ENCODE measurements at regions not wholly inside any gene's neighbourhood (a gene's known extent, or its start where the extent isn't known, plus 50 kb on each side); places are given as distances from the start of the nearest gene placed in this dataset.
"Not testable (repeated sequence)": the region's sequence is repeated elsewhere in the genome, so short reads cannot be mapped to it uniquely, and the experiment has no call there.

DNA sequence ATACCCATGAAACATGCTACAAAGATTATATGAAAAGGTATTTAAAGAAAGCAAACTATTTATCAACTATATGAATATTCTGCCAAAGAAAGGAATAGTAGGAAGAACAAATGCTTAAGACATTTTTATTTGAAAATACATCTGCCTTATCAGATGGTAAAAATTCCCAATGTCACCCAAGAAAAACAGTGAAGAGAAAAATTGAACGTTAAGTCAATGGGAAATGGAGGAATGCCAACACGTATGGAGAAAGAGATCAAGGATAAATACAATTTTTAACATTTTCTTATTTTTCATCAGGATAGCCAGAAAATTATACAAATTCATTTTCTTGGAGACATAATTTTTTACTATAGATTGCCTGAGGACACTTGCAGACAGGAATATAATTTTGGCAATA, 394.2 kb downstream of the ZEB2 start:
- DNase-seq (ENCODE audit: low read depth): no peak

DNA sequence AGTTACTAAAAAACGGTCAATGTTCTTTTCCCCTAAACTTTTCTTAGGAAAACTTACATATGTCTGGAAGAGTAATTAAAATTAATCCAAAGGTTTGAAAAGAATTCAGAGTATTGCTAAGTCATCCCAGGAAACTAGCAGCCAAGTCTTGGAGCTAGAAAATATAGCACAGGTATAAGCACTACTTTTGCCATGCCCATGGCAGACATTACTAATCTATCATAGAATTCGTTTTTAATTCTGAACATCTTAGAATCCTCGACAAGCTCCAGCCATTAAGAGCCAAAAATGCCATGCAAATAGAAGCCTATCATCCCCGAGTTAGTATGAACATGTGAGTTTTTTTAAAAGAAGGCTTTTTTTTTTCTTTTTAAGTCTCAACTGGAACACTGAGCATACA, 395.0 kb downstream of the ZEB2 start:
- DNase-seq (ENCODE audit: low read depth): no peak

DNA sequence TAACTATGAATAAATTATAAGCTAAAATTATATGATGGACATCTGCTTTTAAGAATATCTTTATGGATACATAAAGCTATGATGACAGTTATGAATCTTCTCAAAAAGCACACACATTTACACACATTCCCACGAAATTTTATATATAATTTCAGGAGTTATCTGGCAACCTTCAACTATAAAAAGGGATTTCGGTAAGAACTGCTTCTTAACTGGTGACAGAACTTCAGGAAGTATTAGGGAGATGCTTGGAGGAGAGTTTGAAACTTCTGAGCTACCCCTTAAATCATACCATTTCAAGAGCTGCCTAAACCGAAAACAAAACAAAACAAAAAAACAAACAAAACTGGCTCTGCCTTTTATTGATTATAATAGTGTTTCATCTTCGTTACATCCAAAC, 399.4 kb downstream of the ZEB2 start:
- DNase-seq (ENCODE audit: low read depth): no peak

DNA sequence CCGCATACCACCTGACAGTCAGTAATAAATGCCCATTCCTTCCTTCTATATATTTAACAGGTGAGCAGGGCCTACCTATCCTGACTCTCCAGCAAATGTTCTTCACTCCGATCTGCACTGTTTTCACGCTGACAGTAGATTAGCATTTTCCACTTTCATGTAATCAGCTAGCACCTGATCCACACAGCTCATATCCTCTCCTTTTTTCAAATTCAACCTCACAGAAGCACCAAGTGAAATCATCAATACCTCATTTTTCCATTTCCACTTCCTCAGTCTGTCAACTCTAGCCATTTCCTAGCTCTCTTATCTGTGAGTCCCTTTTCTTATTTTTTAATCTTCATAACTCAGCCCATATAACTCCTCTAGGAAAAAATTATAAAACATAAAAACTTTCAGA, 402.8 kb downstream of the ZEB2 start:
- no peak for DNase-seq (ENCODE audit: low read depth)

DNA sequence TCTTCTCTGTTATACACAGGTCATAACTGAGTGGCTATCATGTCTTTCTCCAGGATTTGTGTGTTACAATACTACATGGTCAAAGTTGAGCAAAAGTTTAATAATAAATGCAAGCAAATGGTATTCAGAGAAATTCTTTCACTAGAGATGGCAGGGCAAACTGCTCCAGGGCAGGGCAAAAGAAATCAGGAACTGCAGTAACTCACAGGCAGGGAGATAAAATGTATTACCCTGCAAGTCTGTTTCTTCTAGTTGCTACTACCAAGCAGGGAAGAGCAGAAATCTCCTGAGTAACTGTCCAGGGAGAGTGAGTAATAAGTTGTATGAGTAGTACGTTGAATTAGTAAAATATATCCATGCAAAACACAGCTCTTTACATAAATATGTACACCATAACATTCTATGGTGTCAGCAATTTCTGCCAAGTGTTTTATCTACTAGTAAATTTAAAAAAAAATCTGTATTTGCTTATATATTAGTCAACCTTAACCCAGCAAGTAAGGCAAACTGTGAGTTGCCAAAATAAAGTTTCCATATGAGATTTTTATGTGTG, 404.1 kb downstream of the ZEB2 start:
- DNase-seq (ENCODE audit: low read depth): no peak

DNA sequence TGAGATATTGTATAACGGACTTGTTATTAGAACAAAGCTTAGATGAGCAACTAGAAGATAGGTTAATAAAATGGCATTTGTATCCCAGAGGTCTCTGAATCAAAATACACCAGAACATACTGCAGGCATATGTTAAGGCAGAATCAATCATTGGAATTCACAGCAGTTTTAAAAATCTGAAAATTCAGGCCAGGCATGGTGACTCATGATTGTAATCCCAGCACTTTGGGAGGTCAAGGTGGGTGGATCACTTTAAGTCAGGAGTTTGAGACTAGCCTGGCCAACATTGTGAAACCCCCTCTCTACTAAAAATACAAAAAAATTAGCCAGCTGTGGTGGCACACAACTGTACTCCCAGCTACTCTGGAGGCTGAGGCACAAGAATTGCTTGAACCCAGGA, 405.2 kb downstream of the ZEB2 start:
- DNase-seq (ENCODE audit: low read depth): no peak

DNA sequence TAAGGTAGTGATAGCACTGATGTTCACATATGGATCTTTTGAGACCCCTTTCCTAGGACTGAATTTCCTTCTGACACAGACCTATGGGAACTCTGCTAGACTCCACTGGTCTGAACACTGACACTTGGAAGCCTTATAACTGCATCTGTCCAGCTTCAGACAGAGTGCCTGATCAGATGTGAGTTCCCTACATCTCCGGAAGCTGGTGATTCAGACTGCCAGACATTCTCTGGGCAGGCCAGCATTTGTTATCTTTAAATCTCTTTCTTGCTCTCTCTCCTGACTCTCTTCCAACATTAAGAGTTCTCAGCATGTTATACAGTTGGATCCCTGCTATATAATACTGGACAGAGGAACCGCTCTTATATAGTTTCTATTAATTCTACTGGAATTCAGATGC, 408.5 kb downstream of the ZEB2 start:
- DNase-seq (ENCODE audit: low read depth): no peak

DNA sequence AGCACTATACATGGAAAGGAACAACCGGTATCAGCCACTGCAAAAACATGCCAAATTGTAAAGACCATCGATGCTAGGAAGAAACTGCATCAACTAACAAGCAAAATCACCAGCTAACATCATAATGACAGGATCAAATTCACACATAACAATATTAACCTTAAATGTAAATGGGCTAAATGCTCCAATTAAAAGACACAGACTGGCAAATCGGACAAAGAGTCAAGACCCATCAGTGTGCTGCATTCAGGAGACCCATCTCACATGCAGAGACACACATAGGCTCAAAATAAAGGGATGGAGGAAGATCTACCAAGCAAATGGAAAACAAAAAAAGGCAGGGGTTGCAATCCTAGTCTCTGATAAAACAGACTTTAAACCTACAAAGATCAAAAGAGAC, 413.8 kb downstream of the ZEB2 start:
- not testable (repeated sequence) for DNase-seq (ENCODE audit: low read depth)

DNA sequence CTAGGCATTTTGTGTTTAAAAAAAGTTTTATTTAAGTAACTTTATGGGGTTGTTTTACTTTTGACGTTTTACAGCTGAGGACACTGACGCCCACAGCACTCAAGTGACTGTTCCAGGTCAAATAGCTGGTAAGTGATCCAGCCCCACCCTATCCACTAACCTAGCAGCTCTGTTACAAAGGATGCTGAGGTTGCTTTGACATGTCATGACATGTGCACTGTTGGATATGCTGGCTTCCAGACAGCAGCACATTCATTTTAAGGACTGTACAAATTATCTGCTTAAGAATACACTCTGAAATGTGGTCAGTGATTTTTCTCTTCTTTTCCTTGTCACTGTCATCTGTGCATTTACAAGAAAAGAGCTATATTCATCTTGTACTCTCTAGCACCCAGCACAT, 417.5 kb downstream of the ZEB2 start:
- DNase-seq (ENCODE audit: low read depth): no peak

DNA sequence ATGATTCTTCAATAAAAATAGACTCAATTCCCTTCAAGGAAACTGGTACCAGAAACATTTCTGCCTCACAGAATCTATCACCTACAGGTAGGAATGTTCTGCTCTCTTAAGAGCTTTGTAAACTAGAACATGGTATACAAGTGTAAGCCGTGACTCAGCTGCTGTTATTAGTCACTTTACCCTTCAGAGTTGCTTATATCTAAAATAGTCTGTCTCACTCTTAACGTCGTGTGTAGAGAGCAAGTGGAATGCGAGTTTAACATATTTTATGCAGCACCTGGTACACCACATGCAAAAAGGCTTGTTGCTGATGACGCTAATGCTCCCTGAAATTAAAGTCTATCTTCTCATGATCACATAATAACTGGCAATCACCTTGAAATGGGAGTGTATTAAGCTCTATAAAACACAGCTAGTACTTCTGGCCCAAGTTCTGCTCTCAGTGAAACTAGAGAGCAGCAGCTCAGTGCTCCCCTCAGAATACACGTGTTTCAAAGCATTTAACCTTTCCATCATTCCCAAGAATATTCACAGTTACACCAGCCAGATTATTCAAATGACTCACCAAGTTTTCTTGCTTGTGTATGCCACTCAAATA, 420.0 kb downstream of the ZEB2 start:
- DNase-seq (ENCODE audit: low read depth): no peak

DNA sequence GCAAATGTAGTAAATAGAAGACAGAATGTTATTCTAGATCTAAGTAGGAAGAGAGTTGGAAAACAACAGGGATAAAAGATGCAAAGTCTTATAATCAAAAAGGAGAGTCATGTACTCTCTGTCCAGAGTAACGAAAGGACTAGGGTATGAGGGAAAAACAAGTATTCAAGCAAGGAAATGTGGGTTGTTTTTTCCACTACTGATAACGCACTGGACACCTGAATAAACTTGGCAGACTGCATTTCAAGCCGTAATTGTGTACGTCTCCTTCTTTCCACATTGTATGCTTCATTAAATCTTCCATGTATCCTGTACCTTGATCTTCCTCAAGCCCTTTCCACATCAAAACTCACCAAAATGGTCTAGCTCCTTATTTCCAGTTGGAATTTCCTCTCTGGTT, 420.6 kb downstream of the ZEB2 start:
- no peak for DNase-seq (ENCODE audit: low read depth)

DNA sequence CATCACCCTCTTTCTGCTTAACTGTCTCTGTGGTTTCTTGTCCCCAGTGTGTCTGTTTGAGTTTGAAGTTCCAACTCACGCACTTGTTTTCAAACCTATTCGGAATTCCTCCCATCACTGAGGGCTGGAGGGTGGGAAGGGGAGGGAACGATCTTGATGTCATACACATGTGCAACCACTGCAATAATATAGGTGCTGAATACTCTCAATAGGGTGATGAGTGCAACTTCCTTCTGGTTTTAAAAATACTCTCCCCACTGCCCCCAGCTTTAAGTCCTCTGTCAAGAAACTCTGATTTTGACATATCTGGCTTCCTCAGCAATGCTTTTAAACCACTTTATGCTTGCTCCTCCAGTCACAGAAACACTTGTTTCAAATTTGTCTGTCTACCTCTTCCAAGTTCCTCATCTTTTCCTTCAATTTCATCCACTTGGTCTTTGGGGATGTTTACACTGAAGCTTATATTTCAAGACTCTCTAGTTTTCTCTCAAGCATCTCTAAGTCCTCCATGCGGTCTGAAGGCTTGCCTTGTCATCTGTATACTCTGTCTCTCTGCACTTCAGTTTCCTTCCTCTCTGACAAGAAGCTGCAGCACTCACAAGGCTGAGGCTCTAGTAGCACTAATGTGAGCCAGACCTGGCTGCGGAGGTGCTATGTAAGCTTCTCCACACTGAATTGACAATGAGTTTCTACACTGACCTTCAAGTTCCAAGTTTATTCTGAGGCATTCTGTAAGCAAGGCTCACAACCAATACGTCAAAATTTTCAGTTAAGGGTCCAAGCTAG, 422.3 kb downstream of the ZEB2 start:
- DNase-seq (ENCODE audit: low read depth): no peak

DNA sequence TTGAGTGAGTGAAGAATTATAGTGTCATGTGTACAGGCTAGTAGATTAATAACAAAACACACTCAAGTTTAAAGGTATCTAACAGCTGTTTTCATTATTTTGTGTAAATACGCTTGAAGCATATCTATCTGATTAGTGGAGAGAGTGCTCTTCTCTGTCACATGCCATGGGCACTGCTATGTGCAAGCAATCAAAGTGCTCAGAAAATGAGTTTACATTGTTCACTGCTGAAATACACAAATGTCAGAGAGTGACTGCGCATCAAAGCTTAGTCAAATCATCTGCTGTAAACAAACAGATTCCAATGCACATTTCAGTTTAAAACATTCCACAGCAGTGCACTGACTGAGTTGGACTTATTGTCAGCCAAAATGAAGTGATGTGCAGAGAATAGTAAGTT, 423.4 kb downstream of the ZEB2 start:
- no peak for DNase-seq (ENCODE audit: low read depth)

DNA sequence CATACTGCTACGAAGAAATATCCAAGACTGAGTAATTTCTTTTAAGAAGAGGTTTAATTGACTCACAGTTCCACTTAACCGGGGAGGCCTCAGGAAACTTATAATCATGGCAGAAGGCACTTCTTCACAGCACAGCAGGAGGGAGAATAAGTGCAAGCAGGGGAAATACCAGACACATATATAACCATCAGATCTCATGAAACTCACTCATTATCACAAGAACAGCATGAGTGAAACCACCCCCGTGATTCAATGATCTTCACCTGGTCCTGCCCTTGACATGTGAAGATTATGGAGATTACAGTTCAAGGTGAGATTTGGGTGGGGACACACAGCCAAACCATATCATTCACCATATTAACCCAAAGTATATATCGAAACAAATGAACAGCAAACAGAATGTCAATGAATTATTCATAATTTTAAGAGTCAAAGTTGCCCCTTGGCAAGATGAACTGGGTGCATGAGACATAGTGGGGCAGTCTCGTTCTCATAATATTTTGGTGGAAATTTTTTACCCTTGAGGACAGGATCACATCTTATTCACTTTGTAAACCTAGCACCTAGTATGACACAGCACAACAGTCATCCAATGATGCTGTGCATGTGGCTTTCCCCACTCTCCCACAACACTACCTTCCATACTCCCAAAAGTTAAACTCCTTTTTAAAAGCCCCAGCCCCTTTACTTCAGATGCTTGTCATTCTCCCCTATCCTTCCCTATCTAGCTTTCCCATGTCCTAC, 425.3 kb downstream of the ZEB2 start:
- DNase-seq (ENCODE audit: low read depth): no peak

DNA sequence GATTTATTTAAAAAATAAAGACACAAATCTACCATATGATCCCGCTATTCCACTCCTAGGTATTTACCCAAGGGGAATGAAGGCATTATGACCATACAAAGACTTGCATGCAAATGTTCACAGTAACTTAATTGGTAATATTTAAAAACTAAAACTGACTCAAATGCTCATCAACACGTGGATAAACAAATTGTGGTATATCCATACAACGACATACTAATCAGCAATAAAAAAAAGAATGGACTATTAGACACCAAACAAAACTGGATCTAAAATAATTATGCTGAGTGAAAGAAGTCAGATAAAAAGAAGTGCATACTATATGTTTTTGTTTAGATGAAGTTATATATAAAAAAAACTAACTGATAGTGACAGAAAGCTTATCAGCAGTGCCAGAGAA, 428.3 kb downstream of the ZEB2 start:
- no peak for DNase-seq (ENCODE audit: low read depth)

DNA sequence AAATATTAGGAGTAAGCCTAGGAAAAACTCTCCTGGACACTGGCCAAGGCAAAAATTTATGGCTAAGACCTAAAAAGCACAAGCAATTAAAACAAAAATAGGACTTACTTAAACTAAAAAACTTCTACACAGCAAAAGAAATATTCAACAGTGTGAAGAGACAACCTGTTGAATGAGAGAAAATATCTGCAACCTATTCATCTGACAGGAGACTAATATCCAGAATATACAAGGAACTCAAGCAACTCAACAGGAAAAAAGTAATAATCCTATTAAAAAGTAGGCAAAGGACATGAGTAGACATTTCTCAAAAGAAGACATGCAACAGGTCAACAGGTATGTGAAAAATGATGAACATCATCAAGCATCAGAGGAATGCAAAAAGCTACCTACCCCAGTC, 431.1 kb downstream of the ZEB2 start:
- no peak for DNase-seq (ENCODE audit: low read depth)

DNA sequence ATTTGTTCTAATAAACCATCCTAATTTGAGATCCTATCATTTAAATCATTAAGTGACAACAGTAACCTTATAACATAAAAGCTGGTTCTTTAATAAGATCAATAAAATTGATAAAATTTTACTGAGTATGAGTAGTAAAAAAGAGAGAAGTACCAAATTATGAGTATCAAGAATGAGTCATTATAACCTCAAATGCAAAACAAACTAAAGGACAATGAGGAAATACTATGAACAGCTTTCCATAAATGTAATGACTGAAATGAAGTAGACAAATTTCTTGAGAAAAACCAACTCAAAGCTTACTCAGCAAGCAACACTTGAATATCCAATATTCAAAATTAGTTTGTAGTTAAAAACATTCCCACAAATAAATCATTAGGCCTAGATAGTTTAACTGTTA, 433.0 kb downstream of the ZEB2 start:
- no peak for DNase-seq (ENCODE audit: low read depth)

DNA sequence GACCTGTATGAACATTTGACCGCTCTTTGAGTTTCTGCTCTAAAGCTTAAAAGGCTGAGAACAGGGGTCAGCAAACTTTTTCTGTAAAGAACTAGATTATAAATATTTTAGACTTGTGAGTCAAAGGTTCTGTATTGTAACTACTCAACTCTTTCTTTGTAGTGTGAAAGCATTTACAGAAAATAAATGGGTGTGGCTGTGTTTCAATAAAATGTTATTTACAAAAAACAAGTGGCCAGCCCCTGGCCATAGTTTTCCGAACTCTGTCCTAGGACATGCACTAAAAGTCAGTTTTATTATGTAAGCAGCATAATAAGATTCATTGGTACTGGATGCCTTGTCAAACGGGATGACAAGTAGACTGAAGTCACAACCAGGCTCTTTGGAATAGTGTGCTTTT, 434.9 kb downstream of the ZEB2 start:
- DNase-seq (ENCODE audit: low read depth): no peak

DNA sequence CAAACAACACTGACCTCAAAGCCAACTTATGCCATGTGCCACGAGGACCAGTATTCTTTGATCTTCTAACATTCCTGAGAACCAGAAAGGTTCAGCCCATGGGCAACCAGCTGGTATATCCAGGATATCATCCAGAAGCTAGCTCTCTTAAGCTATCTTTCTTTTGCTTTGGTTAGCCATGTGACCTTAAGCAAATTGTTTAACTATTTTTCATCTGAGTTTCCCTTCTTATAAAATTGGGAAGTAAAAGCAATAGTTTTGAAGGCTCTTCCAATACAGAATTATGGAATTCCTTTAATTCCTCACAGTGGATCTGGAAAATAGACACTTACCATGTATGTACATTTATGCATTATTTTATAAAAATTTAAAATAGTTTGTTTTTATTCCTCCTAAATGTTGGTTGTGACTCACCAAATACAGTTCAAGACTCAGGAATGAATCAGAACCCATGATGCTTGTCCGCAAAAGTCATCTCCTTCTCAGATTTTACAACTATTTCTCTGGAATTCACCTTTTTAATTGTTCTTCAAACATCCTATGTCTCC, 435.7 kb downstream of the ZEB2 start:
- DNase-seq (ENCODE audit: low read depth): no peak

DNA sequence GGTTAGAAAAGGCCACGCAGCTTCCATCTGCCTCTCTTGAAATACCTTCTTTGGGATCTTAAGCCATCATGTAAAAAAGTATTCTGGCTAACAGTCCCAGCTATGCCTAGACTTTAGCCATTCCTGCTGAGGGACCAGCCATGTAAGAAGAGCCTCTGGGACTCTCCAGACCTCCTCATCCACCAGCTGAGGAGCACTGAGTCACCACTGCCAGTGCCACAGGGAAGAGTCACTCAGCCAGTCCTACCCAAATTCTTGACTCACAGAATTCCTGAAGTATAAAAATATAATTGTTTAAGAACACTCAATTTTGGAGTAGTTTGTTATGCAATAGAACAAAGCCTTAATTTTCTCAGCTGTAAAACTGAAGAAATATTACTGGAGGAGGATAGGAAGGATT, 436.7 kb downstream of the ZEB2 start:
- no peak for DNase-seq (ENCODE audit: low read depth)

DNA sequence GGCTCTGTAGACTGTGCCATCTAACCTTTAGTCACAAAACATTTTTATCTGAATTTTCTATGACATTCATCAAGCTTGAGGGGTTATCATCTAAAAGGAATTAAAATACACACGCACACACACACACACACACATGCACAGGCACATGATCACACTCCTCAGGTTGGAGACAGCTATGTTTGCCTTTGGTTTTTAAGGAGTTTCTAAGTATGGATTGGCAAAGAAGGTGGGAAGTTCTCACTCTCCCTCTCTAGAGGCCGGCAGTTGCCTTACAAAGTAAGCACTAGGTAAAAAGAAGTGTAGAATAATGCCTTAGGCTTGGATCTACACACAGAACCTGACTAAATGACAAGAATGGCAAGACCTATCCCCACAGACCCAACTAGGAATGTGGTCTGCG, 437.1 kb downstream of the ZEB2 start:
- DNase-seq (ENCODE audit: low read depth): no peak

DNA sequence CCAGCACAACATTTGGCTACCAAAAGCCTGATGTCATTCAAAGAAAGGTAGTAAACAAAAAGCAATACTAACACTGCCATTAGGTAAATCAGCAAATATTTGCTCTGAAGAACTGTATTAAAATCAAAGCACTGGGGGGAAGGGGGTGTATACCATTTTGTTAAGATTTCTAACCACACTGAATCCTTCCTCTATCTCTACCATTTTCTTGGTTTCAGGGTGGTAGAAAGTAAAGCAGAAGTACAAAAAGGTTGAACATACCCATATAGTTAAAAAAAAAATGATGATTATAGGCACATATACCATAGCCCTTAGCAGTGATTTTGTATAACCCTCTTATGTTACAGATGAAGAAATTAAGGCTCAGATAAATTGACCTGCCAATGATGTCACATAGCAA, 437.6 kb downstream of the ZEB2 start:
- no peak for DNase-seq (ENCODE audit: low read depth)

DNA sequence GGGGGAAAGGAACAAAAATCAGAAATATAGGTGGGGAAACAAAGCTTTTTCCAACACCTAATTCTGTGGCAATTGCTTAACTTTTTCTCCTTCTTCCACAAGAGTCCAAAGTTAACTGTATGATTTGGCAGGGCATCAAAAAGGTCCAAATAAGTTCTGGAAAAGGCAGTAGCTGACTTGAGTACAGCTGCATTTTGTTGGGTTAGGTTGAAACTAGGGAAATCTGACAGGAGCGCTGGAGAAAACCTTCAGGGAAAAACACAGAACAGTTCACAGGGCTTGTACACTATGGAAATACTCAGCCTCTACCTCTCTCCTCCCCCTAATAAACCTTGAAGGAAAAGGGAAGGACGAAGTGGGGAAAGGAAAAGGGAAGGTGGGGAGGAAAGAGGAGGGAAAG, 438.6 kb downstream of the ZEB2 start:
- no peak for DNase-seq (ENCODE audit: low read depth)

Data from activated T-cell treated with anti-CD3 and anti-CD28 coated beads for 24 hours (primary cell).